ENCODE measurements at regions not wholly inside any gene's neighbourhood (a gene's known extent, or its start where the extent isn't known, plus 50 kb on each side); places are given as distances from the start of the nearest gene placed in this dataset.

DNA sequence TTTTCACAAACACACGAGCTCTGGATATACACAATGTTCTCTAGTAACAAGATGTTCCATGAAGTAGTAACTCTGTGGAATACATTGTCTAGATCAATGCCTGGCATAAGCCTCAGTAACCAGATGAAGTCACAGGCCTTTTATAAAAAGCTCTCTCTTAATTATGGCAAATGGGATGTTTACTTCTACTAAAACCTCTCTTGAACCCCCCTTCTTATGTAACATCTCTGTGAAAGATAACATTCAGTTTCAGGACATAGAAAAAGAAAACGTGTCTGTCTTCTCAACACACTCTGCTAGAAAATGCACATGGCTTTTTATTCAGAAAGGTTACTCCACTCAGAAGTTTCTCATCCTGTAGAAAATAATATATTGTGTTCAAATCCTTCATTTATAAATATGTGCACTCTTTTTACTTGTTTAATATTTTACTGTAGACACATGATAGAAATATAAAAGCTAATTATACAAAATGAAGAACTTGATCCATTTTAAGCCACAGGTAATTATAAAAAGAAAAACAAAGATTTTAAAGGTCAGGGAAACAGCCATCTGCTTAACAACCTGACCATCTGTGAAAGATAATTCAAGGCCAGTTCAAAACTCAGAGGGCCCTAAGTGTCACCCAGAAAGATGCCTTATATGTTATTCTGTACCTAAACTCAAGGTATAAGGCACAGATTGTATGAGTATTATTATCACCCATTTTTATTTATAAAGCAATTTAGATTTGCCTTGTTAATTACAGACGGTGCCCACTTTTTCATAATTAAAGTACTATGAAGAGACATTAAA, 812.0 kb downstream of the CDH18 start:
- Histone ChIP-seq H3K4me2 (ENCODE audit: low read depth, low read length) (no peak overlapping the region), H4K20me1 (ENCODE audit: insufficient read depth, low read length) (no peaks in the 10 kb centered on the region), H3K27me3 (ENCODE audit: control insufficient read depth in 1 of 2, insufficient read depth in 2 of 2, low read length in 2 of 2) (no peaks in the 10 kb centered on the region), H2AFZ (ENCODE audit: low read length) (no peak overlapping the region), H3K27ac (ENCODE audit: extremely low read length, insufficient read depth, low read length) (no peak overlapping the region), H3K9me3 (ENCODE audit: low read length) (peaks cover 7% of the 10 kb centered on the region; the same call in 1 of the 2 replicates), H3K9ac (ENCODE audit: insufficient read depth, low read depth, low read length) (no peak overlapping the region), H3K4me3 (replicated peaks in 1 of 3; ENCODE audit: insufficient read depth in 1 of 3, low read depth in 2 of 3, low read length in 3 of 3) (no peak overlapping the region), H3K79me2 (ENCODE audit: insufficient read depth, low read length) (no peaks in the 10 kb centered on the region), H3K36me3 (replicated peaks in 1 of 2; ENCODE audit: control insufficient read depth in 1 of 2, insufficient read depth in 2 of 2, low read length in 2 of 2) (no peaks in the 10 kb centered on the region), H3K4me1 (ENCODE audit: insufficient read depth, low read length) (no peaks in the 10 kb centered on the region)
- WGBS (ENCODE audit: low lambda C conversion rate), result 0% methylated on average over 3 of the region's 3 CpGs
- no peak for ATAC-seq
- no peak for FAIRE-seq
- ChIA-PET CTCF (ENCODE audit: low intra/inter-chr PET ratio, low total read pairs) (no interaction called here), POLR2A (no interaction called here)
- no peak for DNase-seq (ENCODE audit: low spot score)
- in situ Hi-C loops (cut with HindIII; ENCODE audit: extremely low pct_ligation_motif_present, low pct_unique_long_range_greater_than_20kb), result no loop called here
- no TSS peak for BruUV-seq (replicated peaks)
- intact Hi-C loops (cut with micrococcal nuclease; ENCODE audit: unreplicated experiment), result no loop called here
- TF ChIP-seq ZSCAN22 (CRISPR knock-in tag; IDR thresholded peaks at IDR 0.05) (no peak), SNRNP70 (IDR thresholded peaks at IDR 0.05; ENCODE audit: low read depth, low read length) (no peak), IRX3 (CRISPR knock-in tag; IDR thresholded peaks at IDR 0.05; ENCODE audit: borderline replicate concordance, low read depth) (no peak), POLR2AphosphoS5 (IDR thresholded peaks at IDR 0.05; ENCODE audit: low read depth, low read length) (no peak), ZNF7 (CRISPR knock-in tag; IDR thresholded peaks at IDR 0.05) (no peak), ZNF180 (CRISPR knock-in tag; IDR thresholded peaks at IDR 0.05; ENCODE audit: borderline replicate concordance, low read depth) (no peak), ZBTB3 (CRISPR knock-in tag; IDR thresholded peaks at IDR 0.05; ENCODE audit: borderline replicate concordance, low read depth) (no peak), ZBTB8A (CRISPR knock-in tag; IDR thresholded peaks at IDR 0.05; ENCODE audit: borderline replicate concordance, low read depth) (no peak), AGO1 (IDR thresholded peaks at IDR 0.05; ENCODE audit: low read depth, low read length, poor library complexity, severe bottlenecking) (no peak), HMG20B (CRISPR knock-in tag; conservative IDR thresholded peaks at IDR 0.05) (no peak), HNF4A (CRISPR knock-in tag; IDR thresholded peaks at IDR 0.05) (no peak), TCF7 (IDR thresholded peaks at IDR 0.05; ENCODE audit: low read depth) (no peak)
- TF ChIP-seq, protein P1, sequence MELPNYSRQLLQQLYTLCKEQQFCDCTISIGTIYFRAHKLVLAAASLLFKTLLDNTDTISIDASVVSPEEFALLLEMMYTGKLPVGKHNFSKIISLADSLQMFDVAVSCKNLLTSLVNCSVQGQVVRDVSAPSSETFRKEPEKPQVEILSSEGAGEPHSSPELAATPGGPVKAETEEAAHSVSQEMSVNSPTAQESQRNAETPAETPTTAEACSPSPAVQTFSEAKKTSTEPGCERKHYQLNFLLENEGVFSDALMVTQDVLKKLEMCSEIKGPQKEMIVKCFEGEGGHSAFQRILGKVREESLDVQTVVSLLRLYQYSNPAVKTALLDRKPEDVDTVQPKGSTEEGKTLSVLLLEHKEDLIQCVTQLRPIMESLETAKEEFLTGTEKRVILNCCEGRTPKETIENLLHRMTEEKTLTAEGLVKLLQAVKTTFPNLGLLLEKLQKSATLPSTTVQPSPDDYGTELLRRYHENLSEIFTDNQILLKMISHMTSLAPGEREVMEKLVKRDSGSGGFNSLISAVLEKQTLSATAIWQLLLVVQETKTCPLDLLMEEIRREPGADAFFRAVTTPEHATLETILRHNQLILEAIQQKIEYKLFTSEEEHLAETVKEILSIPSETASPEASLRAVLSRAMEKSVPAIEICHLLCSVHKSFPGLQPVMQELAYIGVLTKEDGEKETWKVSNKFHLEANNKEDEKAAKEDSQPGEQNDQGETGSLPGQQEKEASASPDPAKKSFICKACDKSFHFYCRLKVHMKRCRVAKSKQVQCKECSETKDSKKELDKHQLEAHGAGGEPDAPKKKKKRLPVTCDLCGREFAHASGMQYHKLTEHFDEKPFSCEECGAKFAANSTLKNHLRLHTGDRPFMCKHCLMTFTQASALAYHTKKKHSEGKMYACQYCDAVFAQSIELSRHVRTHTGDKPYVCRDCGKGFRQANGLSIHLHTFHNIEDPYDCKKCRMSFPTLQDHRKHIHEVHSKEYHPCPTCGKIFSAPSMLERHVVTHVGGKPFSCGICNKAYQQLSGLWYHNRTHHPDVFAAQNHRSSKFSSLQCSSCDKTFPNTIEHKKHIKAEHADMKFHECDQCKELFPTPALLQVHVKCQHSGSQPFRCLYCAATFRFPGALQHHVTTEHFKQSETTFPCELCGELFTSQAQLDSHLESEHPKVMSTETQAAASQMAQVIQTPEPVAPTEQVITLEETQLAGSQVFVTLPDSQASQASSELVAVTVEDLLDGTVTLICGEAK (IDR thresholded peaks at IDR 0.05), result no peak
- TF ChIP-seq, protein P1 (CRISPR knock-in tag; IDR thresholded peaks at IDR 0.05), result no peak
- TF ChIP-seq, protein P2, sequence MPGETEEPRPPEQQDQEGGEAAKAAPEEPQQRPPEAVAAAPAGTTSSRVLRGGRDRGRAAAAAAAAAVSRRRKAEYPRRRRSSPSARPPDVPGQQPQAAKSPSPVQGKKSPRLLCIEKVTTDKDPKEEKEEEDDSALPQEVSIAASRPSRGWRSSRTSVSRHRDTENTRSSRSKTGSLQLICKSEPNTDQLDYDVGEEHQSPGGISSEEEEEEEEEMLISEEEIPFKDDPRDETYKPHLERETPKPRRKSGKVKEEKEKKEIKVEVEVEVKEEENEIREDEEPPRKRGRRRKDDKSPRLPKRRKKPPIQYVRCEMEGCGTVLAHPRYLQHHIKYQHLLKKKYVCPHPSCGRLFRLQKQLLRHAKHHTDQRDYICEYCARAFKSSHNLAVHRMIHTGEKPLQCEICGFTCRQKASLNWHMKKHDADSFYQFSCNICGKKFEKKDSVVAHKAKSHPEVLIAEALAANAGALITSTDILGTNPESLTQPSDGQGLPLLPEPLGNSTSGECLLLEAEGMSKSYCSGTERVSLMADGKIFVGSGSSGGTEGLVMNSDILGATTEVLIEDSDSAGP (CRISPR knock-in tag; IDR thresholded peaks at IDR 0.05; ENCODE audit: borderline replicate concordance), result no peak

Data from HepG2 (cell line).